ENCODE measurements at regions not wholly inside any gene's neighbourhood (a gene's known extent, or its start where the extent isn't known, plus 50 kb on each side); places are given as distances from the start of the nearest gene placed in this dataset.

DNA sequence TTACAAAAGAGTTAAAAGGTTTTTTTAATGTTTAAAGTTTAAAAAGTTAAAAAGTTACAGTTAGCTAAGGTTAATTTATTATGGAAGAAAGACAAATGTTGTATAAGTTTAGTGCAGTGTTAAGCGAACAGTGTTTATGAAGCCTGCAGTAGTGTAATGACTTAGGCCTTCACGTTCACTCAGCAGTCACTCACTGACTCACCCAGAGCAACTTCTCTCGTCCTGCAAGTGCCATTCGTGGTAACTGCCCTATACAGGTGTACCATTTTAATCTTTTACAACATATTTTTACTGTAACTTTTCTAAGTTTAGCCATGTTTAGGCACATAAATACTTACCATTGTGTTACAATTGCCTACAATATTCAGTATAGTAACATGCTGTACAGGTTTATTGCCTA, 398.2 kb upstream of the NBEA start:
- intact Hi-C loops (cut with micrococcal nuclease), result no loop called here

DNA sequence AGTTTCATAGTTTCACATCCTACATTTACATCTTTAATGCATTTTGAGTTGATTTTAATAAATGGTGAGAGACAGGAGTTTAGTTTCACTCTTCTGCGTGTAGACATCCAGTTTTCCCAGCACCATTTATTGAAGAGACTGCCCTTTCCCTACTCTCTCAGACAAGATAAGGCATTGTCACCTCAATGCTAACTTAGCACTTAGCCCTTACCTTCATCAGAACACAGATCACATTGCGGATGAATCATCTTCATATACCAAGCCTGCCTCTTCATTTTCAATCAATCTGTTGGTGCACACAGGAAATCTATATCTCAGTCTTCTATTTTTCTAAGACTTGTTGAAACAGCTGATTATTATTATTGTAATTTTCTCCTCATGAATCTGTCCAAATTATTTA, 396.6 kb upstream of the NBEA start:
- intact Hi-C loops (cut with micrococcal nuclease), result no loop called here

GRCh38 chr13:34546344-34547250, 395.5 kb upstream of the NBEA start:
- intact Hi-C loops (cut with micrococcal nuclease), result no loop called here

DNA sequence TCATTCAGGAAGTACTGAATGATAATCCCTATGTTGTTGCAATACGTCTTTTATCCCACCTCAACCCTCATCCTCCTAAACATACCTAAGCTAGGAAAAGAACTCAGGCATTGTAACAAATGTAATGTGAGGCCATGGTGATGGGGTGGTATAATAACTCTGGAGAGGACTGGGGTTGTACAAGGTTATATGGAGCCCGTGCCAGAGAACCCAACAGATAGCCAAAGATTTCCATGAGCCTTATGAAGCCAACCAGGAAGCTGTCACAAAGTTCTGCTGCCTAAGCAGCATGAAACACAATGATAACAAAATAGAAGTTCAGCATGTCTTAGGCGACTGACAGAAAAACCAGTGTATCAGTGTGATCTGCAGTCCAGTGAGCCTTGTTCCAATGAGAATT, 394.1 kb upstream of the NBEA start:
- intact Hi-C loops (cut with micrococcal nuclease), result no loop called here

GRCh38 chr13:34553376-34553775, 388.7 kb upstream of the NBEA start:
- intact Hi-C loops (cut with micrococcal nuclease), result no loop called here

DNA sequence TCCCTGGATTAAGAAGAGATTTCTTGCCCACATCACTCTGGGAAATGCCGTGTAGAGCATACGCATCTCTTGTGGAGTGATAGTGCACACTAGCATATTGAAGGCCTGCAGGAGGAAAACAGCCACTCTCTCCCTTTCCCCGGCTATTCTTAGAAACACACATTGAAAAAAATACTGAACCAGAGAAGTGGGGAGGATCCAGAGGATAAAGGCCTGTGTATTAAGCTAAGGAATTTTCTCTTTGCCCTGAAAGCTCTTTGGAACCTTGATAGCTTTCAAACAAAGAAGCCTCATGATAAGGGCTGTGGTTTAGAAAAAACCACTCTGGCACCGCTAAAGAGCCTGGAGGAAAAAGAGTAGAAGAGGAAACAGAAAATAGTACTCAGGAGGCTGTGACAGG, 386.1 kb upstream of the NBEA start:
- intact Hi-C loops (cut with micrococcal nuclease), result no loop called here

- intact Hi-C loops (cut with micrococcal nuclease), result no loop called here
Measured at GRCh38 chr13:34561033-34561432, 381.0 kb upstream of the NBEA start.

DNA sequence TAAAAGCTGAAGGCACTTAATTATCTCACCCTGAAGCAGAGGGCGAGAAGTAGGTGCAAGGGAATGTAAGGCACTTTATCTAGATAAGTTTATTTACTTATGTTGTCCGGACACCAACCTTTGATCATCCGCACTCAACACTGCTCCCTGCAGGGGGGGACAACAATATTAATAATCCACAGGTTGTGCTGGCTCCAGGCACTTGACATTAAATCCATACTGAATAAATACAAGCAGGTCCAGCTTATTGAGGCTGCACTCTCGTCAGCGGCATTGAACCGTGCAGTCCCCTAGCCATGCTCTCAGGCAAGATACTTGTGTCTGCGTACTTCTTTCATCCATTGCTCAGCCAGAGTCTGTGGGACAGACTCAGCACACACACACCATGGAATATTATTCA, 374.5 kb upstream of the NBEA start:
- intact Hi-C loops (cut with micrococcal nuclease), result no loop called here

DNA sequence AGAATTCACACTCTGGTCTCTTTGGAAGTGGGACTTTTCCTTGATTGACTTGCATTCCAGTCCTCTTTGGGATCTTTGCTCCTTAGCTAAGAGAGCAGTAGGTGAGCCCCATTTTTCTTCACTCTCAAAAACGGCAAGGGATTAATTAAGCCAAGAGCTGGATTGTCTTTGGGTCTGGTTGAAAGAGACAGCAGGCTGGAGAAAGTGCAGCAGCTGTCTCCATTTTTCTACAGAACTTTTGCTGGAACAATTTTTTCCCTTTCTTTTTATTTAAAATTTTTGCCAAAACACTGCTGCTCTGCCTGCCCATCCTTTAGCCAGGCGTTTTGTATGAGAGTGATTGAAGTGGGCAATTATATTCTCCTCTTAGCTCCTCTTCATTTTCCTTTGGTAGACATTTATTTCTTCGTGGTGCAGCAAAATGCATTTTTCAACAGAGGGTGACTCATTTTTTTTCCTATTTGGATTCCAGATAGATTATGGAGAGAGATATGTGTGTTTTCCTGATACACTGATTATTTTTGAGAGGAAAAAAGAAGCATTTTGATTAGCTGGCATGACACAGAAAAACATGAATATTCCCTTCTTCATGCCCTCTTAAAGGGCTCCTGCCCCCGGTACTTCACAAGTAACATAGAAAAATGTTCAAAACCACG, 371.2 kb upstream of the NBEA start:
- intact Hi-C loops (cut with micrococcal nuclease), result no loop called here

GRCh38 chr13:34571716-34572115, 370.4 kb upstream of the NBEA start:
- intact Hi-C loops (cut with micrococcal nuclease), result no loop called here

- intact Hi-C loops (cut with micrococcal nuclease), result no loop called here
Measured at GRCh38 chr13:34577051-34577450, 365.0 kb upstream of the NBEA start.

- intact Hi-C loops (cut with micrococcal nuclease), result no loop called here
Measured at GRCh38 chr13:34578471-34578870, 363.6 kb upstream of the NBEA start.

DNA sequence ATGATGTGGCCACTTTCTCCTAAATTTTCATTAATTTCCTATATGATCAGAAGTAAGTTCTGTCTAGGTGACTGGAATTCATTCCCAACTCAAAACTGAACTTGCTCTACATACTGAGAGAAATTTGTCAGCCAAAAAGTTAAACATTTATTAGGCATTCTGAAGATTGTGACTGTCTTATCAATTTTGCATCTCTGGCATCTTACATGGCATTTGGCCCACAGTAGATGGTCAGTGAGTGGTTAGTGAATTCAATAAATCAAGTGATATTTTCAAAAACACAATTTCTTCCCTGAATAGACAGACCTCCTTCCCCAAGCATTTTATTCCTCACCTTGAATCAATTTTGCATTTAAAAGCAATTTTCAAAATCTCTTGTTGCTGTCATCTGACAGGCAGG, 363.2 kb upstream of the NBEA start:
- intact Hi-C loops (cut with micrococcal nuclease), result no loop called here

- intact Hi-C loops (cut with micrococcal nuclease), result no loop called here
Measured at GRCh38 chr13:34583181-34583580, 358.9 kb upstream of the NBEA start.

GRCh38 chr13:34587576-34587975, 354.5 kb upstream of the NBEA start:
- intact Hi-C loops (cut with micrococcal nuclease), result no loop called here

- intact Hi-C loops (cut with micrococcal nuclease), result no loop called here
Measured at GRCh38 chr13:34588362-34588761, 353.7 kb upstream of the NBEA start.

GRCh38 chr13:34589581-34589980, 352.5 kb upstream of the NBEA start:
- intact Hi-C loops (cut with micrococcal nuclease), result no loop called here

GRCh38 chr13:34591129-34591528, 350.9 kb upstream of the NBEA start:
- intact Hi-C loops (cut with micrococcal nuclease), result no loop called here

GRCh38 chr13:34591900-34592529, 350.1 kb upstream of the NBEA start:
- intact Hi-C loops (cut with micrococcal nuclease), result no loop called here

- intact Hi-C loops (cut with micrococcal nuclease), result no loop called here
Measured at GRCh38 chr13:34593658-34594057, 348.4 kb upstream of the NBEA start.

GRCh38 chr13:34594507-34594906, 347.6 kb upstream of the NBEA start:
- intact Hi-C loops (cut with micrococcal nuclease), result no loop called here

- intact Hi-C loops (cut with micrococcal nuclease), result no loop called here
Measured at GRCh38 chr13:34608331-34608730, 333.7 kb upstream of the NBEA start.

Data from T-helper 1 cell treated with Interleukin-12 subunit alpha and Interleukin-12 subunit beta and Interleukin-4 antibody, amounts not matched to agents 30 ng/mL and 1 ng/mL, for 36 hours (primary cell).